Amniotic stem cell (primary cell): ENCODE measurements at regions not wholly inside any gene's neighbourhood (a gene's known extent, or its start where the extent isn't known, plus 50 kb on each side); places are given as distances from the start of the nearest gene placed in this dataset.

Experiments
- DNase-seq: peaks from one replicate; lab custom pipeline; 2025; lab: John Stamatoyannopoulos, UW

DNA sequence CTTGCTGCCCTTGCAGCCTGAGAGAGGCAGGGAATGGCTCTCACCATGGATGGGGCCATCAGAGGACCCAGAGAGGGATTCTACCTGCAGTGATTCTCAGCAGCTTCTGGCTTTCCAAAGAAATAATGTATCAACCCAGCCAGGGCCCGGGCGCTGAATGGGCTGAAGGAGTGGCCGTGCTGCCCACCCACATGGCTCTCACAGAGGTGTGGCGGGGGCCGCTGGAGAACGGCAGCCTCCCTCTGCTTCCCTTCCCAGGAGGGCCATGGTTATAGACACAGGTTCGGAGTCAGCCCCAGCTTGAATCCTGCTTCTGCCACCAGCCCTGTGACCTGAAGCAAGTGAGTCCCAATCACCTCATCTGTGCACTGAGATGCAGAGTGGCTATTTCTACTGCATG lies 82.7 kb downstream of the THAP12 start:
- DNase-seq, result no peak

DNA sequence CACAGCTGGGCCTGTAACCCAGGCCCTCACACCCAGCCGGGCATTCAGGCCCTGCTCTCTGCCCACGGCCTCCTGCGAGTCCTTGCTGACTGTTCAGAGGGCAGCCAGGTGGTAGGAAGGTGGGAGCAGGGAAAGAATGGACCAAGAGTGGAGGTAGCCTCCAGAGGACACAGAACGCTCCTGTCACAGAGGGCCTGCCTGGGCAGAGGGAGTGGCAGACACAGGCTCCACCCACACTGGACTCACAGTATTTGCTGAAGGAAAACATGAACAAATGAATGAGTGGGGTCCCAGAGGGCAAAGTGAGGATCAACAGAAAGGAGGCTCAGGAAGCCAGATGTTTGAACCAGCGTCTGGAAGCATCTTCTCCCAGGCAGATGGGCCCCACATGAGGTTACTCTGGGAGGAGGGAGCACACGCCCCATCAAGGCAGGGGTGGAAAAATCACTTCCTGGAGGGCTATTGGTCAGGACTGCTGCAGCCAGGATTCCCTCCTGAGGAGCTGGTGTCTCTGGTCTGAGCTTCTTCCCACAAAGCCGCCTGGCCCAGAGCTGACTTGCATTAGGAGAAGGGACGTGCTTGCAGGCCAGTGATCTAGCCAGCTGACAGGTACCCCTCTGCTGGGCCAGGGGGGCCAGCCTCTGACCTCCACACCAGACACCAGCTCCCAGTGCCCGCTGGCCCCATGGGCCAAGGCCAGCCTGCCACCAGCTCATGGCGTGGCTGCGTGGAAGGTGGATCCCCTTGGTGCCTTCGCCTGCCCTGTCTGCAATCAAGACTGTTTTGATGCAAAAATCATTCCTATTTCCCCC lies 84.0 kb downstream of the THAP12 start:
- DNase-seq, result no peak

DNA sequence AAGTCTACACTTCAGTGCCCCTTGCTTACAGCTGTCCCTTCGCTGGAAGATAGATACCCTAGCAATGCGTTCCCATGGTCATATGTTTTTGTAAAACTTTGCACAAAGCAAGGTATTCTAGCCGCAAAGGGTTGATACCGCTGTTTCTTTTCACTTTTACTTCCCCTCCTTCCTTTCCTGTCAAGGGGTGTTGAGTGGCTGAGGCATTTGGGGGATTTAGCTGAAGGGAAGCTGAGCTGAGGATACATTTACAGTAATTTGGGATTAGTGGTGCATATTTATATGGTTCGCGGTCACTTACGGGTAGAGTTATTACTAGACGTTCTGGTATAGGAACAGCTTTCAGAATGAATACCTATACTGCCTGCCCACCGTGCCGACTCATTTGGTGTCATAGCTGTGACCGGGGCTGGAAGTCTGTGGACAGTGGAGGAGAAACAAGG lies 86.9 kb upstream of the WNT11 start:
- no peak for DNase-seq

DNA sequence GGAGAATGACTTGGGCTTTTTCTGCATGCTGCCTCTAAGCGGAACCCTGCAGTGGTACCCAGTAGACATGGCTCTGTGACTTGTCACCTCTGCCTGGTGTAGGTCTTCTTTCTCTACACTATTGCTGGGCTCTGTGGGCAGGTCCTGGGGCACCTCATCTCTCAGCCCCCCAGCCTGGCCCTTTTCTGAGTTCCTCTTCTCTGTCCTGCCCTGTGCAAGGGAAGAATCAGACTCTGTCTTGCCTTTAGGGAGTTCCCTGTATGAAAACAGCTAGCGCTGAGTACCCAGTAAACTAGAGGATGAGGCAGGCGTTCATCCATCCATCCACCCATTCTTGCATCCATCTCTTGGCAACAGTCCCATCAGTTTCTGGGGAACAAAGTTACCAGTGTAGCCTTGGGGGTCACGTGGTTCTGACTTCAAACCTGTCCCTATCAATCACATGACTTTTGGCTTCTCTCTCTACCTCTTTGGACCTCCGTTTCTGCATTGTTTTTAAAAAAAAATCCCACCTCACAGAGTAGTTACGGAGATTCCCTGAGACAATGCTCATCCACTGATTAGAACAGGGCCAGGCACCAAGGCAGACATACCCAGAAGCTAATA lies 86.4 kb upstream of the WNT11 start:
- DNase-seq, result no peak

DNA sequence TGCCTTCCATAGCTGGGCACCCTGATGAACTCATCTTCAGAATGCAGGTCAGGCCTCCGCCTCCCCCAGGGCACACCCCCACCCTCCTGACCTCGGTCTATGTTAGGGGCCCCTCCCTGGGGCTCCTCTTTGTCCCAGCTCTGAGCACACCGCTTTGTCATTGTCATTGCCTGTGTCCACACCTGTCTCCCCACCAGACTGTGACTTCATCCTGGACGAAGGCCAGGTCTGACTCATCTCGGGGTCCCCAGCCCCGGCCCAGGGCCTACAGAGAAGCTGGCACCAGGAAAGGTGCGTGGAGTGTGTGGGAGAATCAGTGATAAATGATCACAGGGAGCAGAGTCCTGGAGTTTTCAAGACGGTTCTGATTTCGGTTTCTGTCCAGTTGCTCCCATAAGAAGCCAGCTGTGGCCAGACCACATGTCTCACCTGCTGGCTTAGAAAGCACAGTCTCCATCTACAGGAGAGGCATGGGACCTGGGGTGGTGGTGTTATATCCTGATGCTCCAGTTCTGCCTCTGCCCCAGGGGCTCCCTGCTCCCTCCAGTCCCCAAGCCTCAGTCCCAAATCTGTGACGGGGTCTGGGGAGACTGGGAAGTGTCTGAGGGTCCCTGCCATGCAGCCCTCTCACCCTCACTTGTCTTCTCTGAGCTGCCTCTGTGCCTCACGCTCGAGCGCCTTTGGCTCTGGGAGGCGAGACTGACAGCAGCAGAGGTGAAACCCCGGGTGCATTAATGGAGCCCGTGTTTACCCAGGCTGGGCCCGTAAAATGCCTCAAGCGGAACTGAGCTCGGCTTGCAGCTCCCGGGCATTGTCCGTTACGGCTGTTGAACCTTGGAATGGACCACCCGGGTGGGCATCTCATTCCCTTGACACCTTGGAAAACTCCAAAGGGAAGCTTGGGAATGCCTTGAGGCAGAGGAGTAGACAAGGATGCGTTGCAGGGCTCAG lies 85.5 kb upstream of the WNT11 start:
- no peak for DNase-seq

DNA sequence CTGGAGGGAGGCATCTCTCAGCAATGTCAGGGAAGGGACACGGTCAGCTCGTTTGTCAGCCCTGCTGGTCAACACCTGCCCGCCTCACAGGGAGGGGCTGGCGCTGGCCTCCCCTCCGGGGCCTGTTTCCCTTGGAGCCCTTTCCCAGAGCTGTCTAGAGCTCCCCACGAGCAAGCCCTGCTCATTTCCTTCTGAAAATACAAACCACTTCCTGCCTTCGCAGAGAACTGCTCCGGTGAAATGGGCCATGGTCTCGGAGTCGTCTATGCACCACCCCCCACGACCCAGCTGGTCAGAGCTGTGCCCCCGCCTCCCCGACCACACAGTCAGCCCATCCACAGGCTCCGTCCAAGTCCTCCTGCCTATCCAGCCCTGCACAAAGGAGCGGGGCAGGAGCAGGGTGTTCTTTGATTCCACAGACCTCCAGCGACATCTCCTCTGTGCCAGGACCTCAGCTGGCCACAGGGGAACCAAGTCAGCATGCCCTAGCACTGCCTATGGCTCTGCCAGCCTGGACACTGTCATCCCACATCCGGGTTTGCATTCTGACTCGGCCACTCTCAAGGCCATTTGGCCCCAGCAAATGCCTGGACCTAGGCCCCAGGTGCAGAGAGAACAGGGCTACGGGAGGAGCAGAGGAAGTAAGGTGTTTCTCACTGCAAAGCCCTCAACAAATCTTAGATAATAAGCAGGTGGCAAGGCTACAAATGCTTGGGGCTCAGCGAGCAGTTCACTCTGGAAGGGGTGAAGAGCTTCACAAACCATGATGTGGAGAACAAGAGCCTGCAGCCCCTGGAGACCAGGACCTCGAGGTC lies 82.1 kb upstream of the WNT11 start:
- DNase-seq, result no peak

DNA sequence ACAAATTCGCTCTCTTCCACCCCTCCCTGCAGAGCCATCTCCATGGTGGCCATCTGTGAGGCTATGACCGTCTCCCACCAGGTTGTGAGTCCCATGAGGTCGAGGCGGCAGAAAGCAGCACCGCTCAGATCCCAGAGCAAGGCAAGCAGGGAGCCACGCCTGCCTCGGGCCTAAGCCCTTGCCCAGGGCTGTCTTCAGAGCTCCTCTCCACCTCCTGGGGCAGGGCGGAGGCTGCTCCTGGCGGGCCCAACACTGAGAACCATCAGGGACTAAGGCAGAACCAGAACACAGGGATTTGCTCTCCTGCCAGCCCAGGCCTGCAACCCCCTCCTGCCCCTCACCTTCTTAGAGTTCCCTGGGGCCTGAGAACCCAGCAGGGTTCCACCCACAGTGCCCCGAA lies 80.9 kb upstream of the WNT11 start:
- DNase-seq, result no peak

DNA sequence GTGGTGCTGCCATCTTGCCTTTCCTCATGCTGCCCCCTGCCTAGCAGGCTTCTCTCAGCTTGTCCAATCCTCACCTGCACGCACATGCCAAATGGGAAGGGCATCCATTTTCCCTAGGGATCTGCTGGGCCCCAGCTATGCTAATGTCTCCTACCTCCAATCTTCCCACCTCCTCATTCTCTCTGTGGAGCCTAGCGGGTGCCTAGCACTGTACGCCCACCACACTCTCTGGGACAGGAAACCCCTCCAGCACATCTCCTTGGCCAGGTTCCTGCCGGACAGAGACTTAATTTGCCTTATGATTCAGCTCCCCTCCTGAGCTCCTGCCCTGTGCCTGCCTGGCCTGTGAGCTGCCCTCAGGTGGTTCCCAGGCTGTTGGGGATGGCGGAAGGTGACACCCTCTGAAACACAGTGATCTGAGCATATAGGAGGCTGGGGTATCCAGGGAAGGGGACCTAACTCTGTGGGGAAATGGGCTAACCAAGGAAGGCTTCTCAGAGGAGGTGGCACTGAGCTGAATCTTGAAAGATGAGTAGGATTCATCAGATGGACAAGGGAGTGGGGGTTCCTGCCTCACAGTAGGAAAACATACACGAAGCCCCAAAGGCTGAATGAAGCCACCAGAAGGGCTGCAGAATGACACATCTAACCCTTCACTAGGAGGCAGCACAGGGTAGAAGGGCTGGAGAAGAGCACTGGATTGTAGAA lies 79.2 kb upstream of the WNT11 start:
- no peak for DNase-seq

DNA sequence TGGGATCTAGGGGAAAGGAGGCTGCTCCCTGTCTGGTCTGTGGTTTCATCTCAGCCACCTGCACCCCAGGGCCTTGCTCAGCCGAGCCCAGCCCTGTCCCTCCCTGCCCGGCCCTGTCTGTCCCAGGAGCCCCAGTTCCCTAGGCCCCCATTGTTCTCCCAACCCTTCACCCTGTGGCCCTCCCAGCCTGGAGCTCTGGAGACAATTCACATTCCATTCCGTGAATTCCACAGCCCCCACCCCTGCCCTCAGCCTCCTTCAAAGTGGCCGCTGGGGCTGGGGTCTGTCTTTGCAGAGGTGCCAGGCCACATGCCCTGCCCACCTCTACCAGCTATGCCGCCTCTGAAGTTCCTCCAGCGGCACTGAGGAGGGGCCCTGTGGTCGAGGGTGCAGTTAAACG lies 77.9 kb upstream of the WNT11 start:
- no peak for DNase-seq

DNA sequence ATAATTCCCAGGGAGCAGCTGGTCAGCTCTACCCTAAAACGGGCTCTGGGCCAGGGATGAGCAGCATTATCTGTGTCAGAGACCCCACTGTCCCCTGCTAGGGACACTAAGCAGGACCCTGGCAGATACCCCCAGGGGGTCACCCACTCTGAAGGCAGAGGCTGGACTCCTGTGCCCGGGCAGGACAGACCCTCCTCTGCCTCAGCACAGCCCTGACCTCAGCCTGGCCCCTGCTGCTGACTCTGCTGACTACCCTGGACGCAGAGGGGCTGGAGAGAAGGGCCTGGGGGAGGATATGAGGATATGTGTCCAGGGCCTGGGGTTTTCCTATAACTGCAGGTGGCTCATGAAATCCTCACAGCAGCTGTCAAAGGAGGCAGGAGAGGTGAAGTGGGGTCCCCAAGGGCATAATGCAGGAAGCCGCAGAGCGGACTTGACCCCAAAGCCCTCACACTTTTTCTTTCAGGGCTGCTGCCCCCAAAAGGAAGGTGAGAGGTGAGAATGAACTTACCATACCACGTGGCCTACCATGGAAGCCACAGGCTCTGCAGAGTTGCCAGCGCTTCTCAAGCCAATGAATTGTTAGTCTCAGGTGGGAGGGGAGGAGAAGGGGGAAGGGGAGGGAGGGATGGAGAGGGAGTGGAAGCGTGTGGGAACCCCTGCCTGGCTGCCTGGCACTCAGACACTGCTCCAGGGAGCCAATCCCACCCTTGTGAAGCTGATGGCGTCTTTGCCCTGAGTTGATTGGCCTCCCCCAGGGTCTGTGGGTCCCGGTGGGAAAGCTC lies 76.7 kb upstream of the WNT11 start:
- no peak for DNase-seq

DNA sequence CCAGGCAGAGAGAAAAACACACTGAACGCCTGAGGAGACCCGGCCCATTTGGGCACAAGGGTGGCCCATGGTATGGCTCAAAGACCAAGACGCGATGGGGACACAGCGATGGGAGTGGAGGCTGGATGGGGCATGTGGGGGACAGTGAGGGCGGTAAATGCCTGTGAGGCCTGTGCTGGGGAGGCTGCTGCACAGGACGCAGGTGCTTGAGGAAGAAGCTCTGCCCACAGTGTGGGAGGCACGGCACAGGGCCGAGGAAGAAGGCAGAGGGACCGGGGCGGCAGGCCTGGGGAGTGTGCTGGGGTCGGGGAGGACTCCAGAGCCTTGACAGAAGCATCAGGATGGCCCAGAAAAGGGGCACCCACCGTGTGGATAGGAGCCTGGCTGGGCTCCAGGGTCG lies 75.9 kb upstream of the WNT11 start:
- DNase-seq, result no peak

DNA sequence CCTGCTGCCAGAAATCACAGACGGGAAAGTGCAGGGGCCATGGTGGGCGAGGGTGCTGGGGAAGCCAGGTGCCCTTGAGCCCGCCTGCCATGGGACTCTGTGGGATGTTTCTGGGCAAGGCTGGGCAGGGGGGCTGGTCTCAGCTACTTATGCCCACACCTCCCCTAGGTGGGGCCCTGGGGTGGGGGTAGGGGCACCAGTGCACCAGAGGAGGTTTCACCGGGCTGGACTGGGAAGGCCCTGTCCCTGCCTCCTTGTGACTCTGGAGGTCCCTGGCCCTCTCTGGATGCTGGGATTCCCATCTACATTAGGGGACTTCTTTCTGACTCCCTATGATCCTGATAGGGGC lies 75.2 kb upstream of the WNT11 start:
- no peak for DNase-seq

DNA sequence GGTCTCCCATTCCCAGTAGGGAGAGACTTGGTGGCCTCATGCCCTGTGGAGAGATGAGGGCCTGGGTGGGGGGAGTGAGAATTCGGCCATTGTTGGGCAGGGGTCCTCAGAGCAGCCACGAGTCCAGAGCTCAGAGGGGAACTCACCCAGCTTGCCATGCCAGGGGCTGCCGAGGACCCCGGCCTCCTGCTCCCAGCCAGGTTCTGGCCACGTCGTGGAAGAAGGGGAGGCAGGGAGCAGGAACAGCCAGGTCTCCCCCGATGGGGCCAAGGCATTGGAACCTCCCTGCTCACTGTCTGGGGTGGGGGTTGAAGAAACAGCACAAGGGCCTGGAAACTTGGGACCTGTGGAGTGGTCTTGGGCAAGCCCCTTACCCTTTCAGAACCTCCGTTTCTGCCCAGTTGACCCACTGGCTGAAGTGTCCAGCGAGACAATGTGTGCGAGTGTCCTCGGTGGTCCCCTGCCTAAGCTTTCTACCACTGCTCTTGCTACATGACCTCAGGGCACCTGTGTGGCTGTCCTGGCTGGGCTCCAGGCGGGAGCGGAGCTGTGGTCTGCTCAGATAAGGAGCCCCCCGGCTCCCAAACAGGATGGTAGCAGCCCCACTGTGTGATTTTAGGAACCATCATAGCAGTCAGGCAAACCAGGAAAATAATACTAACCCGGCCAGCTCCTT lies 74.7 kb upstream of the WNT11 start:
- DNase-seq, result no peak

DNA sequence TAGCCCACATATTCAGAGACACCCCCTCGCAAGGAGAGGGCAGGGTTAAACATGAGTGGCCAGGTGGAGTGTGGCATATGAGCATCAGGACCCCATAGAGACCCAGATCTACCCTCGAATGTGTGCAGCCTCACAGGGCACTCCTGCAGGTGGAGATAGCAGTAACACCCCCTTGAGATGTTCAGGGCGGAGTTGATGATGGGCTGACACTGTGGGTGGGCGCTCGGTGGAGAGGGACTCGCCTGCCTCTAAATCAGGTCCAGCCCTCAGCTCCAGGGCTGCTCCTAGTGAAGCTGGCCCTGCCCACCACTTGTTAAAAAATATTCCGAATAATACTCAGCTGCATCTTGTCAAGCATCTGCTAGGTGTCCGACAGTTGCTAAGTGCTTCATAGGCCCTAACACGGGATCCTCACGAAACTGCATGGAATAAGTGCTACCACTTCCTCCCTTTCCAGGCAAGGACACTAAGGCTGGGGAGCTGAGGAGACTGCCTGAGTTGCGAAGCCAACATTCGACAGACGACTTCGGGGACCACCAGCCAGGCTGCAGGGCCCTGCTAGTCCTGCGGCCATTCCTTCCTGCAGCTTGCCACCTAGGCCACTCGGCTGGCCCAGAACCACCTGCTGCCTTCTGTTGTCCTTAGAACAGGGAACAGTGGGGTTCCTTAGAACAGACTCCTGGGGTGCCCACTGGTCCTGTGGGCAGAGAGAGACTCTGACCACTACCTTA lies 74.0 kb upstream of the WNT11 start:
- no peak for DNase-seq

DNA sequence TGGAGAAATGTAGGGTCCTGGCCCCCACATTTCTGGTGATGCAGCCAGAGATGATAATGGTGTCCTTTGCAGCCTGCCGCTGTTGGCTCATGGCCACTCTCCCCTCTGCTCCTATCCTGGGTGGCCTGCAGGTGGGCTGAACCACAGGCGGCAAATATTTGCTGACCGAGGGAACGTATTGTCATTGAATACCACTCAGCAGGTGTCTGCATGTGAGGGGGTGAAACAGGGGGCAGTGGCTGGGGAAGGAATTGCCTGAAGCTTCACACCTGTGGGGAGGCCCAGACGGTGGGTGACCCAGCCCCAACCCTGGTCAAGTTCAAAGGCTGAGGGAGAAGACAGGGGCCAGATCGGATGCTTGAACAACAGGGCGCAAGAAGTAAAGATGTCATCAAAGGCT lies 73.3 kb upstream of the WNT11 start:
- DNase-seq, result no peak

DNA sequence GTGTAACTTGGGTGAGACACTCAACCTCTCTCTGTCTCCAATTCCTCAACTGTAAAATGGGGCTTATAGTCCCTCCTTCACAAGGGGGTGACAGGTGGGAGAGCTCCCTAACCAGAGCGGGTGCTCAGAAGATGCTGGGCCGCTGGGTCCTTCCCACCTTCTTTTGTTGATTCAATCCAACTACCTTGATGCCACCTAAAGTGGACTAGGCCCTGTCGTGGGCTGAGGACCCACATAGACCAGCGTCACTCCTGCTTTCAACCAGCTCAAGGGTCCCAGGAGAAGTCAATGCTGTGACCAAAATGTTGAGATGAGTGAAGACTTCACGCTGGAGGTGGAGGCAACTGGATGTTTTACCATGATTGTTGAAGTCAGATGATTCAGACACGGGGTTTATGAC lies 72.7 kb upstream of the WNT11 start:
- DNase-seq, result no peak

DNA sequence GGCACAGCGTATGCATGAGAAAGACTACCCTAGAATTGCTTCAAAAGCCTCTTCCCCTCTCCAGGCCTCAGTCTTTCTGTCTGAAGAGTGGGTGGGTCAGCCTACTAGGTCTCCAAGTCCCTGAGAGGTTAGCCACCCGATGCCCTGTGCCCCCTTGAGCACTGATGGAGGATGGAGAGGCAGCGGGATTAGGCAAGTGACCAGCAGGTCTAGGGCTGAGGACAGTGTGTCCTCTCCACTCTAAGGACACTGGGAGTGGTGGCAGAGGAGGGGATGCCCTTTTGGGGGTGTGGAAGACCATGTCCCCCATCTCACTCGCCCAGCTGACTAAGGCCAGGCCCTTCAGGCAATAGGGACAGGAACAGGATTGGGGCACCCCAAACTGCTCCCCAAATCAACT lies 72.2 kb upstream of the WNT11 start:
- DNase-seq, result no peak

DNA sequence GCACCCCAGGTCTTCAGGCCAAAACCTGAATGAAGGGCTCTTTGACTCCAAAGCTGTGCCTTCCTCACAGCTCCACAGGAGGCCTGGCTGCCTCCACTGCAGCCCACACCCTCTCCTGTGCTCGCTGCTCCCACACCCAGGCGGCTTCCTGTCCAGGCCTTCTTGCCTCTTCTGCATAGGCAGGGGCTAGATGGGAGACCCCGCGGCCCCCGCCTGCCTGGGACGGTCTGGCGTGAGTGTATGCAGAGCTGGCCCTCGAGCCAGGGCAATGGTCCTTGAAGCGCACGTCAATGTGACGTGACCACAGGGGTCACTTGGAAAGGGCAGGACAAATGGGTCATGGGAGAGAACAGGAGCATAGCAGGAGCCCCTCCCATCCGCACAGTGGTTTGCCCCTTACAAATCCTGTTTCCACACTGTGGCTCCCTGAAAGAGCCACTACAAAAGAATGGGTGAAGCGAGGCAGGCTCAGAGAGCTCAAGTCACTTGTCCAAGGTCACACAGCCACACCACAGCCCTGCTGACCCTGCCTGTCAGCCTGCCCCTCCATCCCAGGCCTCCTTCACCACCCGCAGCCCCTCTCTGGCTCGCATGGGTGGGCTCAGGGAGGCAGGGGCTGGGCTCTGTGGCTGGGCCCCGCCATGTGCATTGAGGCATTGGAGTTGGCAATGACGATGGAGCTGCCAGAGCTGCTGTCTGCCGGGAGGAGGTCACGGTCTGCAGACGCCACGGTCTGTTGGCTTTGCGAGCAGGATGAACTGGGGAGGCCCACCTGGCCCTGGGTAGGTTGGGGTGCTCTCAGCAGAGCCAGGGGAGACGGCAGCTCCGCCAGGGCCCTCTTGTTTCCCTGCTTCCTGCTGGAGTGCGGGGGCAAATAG lies 71.2 kb upstream of the WNT11 start:
- DNase-seq, result no peak
